Cardiac fibroblast (primary cell): ENCODE measurements at regions not wholly inside any gene's neighbourhood (a gene's known extent, or its start where the extent isn't known, plus 50 kb on each side); places are given as distances from the start of the nearest gene placed in this dataset.
A peak's percentile ranks its signal among the peaks of the same experiment; 100 is the strongest.

Experiments used
- DNase-seq, 2 donors: peaks; one replicate each; pipeline versions ENCODE4 v3.0.0 to v3.0.0-alpha.2; 2010; ENCODE audit warnings: low read depth in 2 of 2
- H3K4me3 ChIP-seq, 2 donors: replicated peaks in 1 of 2; 1 replicate in 1 of 2; 2 replicates in 1 of 2; pipeline ENCODE4 v1.5.1; 2011; ENCODE audit warnings: low read depth in 2 of 2, low read length in 2 of 2, mild to moderate bottlenecking in 2 of 2, moderate library complexity in 1 of 2
- TF ChIP-seq, protein P1 (sequence below): IDR thresholded peaks from one replicate; pipeline ENCODE4 v1.5.1; 2011; ENCODE audit warnings: low read depth, mild to moderate bottlenecking, low read length, inconsistent platforms

DNA sequence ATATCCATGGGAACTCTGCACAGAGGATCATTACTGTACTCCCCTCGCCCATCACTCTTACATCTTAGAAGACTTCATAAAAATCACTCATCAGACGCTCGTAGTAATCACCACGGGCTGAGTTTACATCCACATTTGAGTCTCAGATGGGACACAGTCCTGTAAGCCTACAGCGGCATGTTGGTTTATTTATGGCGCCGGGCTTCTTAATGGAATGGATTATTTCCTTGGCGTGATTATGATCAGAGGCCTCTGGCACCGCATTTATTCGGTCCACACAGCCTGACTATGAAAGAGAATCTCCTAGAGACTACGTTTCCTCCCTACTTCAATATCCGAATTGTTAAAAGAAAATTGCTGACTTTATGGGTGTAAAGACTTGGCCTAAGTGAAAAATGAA is 123.5 kb upstream of the FRMD4A start:
- no peak overlapping the region for H3K4me3 ChIP-seq
- TF ChIP-seq, protein P1, sequence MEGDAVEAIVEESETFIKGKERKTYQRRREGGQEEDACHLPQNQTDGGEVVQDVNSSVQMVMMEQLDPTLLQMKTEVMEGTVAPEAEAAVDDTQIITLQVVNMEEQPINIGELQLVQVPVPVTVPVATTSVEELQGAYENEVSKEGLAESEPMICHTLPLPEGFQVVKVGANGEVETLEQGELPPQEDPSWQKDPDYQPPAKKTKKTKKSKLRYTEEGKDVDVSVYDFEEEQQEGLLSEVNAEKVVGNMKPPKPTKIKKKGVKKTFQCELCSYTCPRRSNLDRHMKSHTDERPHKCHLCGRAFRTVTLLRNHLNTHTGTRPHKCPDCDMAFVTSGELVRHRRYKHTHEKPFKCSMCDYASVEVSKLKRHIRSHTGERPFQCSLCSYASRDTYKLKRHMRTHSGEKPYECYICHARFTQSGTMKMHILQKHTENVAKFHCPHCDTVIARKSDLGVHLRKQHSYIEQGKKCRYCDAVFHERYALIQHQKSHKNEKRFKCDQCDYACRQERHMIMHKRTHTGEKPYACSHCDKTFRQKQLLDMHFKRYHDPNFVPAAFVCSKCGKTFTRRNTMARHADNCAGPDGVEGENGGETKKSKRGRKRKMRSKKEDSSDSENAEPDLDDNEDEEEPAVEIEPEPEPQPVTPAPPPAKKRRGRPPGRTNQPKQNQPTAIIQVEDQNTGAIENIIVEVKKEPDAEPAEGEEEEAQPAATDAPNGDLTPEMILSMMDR = no peak
- DNase-seq = no peak

DNA sequence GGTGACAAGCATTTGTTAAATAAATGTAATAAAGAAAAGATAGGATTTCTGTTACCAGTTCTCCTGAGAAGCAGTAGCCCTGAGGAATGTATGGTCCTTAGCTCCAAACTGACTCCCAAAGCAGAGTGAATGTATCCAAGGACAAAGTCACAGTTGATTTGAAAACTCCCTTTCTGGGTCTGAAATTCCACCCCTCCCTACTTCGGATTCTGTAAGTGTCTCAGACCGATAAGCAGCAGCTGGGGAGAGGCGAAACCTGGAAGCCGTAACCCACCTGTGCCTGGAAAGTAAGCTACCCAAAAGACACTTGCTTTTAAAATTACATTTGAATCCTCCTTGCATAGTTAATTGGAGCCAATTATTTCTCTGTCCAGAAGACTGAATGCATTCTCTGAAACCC is 122.9 kb upstream of the FRMD4A start:
- TF ChIP-seq, protein P1 = no peak
- DNase-seq = no peak
- H3K4me3 ChIP-seq = no peak overlapping the region

DNA sequence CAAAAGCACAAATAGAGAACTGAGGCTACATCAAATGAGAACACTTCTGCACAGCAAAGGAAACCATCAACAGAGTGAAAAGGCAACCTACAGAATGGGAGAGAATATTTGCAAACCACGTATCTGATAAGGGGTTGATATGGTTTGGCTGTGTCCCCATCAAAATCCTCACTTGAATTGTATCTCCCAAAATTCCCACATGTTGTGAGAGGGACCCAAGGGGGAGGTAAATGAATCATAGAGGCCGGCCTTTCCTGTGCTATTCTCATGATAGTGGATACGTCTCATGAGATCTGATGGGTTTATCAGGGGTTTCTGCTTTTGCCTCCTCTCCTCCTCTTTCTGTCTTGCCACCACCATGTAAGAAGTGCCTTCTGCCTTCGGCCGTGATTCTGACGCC is 120.6 kb upstream of the FRMD4A start:
- TF ChIP-seq, protein P1 = no peak
- DNase-seq = no peak

DNA sequence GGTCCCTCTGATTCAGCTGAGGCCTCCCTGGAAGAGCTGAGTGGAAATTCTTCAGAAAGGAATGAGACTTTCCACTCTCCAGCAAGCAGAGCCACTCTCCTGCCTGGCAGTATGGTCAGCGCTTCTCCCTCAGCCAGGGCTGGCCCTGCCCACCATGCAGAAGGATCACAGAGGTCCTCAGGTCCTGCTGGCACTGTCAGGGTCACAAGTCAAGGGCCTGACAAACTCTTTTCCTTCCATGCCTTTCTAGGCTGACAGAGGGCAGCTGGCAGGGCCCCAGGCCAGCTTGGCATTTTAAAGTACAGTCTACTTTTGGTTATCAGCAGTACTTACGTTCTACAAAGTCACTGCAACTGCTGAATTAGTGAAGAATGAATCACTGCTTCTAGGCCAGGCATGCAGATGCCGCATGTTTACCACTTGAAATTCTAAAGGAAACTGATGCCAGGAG is 119.3 kb upstream of the FRMD4A start:
- TF ChIP-seq, protein P1 = no peak
- peak; percentile 47 to 64 for DNase-seq
- no peak overlapping the region for H3K4me3 ChIP-seq

More for the DNA sequence above, 120.6 kb upstream of the FRMD4A start:
- H3K4me3 ChIP-seq = no peak overlapping the region

DNA sequence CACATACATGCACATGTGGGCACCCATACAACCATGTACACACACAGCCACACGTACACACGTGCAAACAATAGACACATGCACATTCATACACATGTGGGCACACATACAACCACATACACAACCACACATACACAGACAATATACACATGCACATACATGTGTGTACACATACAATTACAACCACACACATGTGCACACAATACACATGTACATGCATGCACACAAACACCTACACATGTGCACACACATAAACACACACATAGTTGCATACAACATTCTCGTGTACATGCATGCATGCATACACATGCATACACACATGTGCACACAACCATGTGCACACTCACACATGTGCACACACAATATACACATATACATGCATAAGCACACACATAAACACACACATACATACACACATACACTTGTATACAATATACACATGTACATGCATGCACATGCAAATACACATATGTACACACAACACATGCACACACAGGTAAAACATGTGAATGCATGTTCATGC is 118.6 kb upstream of the FRMD4A start:
- TF ChIP-seq, protein P1 = no peak
- DNase-seq = no peak
- H3K4me3 ChIP-seq = no peak overlapping the region

DNA sequence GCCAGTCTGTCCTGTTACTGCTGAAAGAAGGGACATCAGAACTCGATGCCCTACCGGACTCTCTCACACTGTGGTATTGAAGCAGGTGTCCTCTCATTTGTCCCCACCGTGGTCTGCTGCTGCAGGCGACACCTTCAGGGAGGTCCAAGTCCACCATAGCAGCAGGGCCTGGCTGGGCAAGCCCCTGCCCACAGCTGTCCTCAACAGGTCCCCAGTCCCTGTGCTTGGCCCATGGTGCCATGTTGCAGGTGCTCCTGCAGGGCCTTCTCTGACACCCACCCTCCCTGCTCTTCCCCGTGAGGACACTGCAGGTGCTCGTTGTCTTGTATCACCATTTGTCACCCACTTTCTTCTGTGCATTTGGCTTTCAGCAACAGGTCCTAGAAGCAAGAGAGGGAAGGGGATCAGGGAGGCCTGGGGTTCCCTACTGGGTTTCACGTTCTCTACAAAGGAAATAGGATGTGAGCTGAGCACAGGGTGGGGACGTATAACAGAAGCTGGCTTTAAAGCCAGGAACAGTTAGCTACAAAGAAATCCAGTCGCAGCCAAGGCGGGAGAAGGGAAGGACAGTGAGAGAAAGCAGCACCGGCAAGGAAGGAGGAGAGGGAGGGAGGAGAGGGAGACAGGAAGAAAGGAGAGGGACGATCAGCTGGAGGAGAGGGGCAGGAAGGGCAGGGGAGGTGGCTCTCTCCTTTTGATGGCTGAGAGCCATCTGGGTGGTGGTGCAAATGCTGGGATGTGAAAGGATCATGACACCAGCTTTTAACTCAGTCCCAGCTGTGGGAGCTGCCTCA is 117.7 kb upstream of the FRMD4A start:
- DNase-seq = no peak
- TF ChIP-seq, protein P1 = no peak

More for the DNA sequence above, 117.7 kb upstream of the FRMD4A start:
- no peak overlapping the region for H3K4me3 ChIP-seq
